GM23338 (cell line): ENCODE measurements at regions not wholly inside any gene's neighbourhood (a gene's known extent, or its start where the extent isn't known, plus 50 kb on each side); places are given as distances from the start of the nearest gene placed in this dataset.

Source experiments
- ATAC-seq: fragments of 200-7000 bp; cut with Tn5 transposase; 3 replicates; pipeline ENCODE4 v1.9.1; 2020
- DNase-seq: peaks from one replicate; pipeline ENCODE4 v3.0.0-alpha.2; 2015; ENCODE audit warnings: low spot score
- H2AFZ ChIP-seq: fragments of 200-600 bp; sonication (generic); 2 replicates; pipeline ENCODE4 v1.8.0; 2016; ENCODE audit warnings: antibody characterized with exemption, mild to moderate bottlenecking, moderate library complexity
- H3F3A ChIP-seq: fragments of 200-600 bp; sonication (generic); replicated peaks from 2 replicates; pipeline ENCODE4 v1.8.0; 2017; ENCODE audit warnings: antibody characterized with exemption, mixed run types, low read depth
- H3K27ac ChIP-seq: fragments of 200-600 bp; sonication (generic); 2 replicates; pipeline ENCODE4 v1.6.1; 2016; ENCODE audit warnings: low read depth
- H3K27me3 ChIP-seq: fragments of 200-600 bp; sonication (generic); 2 replicates; pipeline ENCODE4 v1.8.0; 2016; ENCODE audit warnings: mild to moderate bottlenecking, mixed run types, moderate library complexity; ENCODE audit not compliant: insufficient read depth
- H3K36me3 ChIP-seq: fragments of 200-600 bp; sonication (generic); 2 replicates; pipeline ENCODE4 v1.8.0; 2016; ENCODE audit warnings: mild to moderate bottlenecking; ENCODE audit not compliant: insufficient read depth
- H3K4me1 ChIP-seq: fragments of 200-600 bp; sonication (generic); 2 replicates; pipeline ENCODE4 v1.8.0; 2016; ENCODE audit warnings: mild to moderate bottlenecking, moderate library complexity; ENCODE audit not compliant: insufficient read depth
- H3K4me2 ChIP-seq: fragments of 200-600 bp; sonication (generic); 2 replicates; pipeline ENCODE4 v1.7.1; 2017; ENCODE audit warnings: mixed run types
- H3K4me3 ChIP-seq: fragments of 200-600 bp; sonication (generic); 2 replicates; pipeline ENCODE4 v1.6.1; 2016; ENCODE audit warnings: mixed run types
- H3K79me2 ChIP-seq: fragments of 200-600 bp; sonication (generic); replicated peaks from 2 replicates; pipeline ENCODE4 v1.8.0; 2017; ENCODE audit warnings: mild to moderate bottlenecking; ENCODE audit not compliant: insufficient read depth
- H3K9me2 ChIP-seq: fragments of 200-600 bp; sonication (generic); 2 replicates; pipeline ENCODE4 v1.8.0; 2017; ENCODE audit not compliant: insufficient read depth
- H4K20me1 ChIP-seq: fragments of 200-600 bp; sonication (generic); replicated peaks from 2 replicates; pipeline ENCODE4 v1.8.0; 2017; ENCODE audit warnings: mild to moderate bottlenecking; ENCODE audit not compliant: insufficient read depth
- H3K27ac Mint-ChIP-seq: 2 replicates; pipeline ENCODE4 v1.8.0; 2020; ENCODE audit warnings: inconsistent platforms, mild to moderate bottlenecking, moderate library complexity, mixed read lengths
- H3K27me3 Mint-ChIP-seq: 3 replicates; pipeline ENCODE4 v1.8.0; 2022; ENCODE audit warnings: low read depth, mild to moderate bottlenecking, moderate library complexity, mixed read lengths, inconsistent platforms; ENCODE audit not compliant: insufficient read depth, poor library complexity
- H3K36me3 Mint-ChIP-seq: 3 replicates; pipeline ENCODE4 v1.8.0; 2021; ENCODE audit warnings: low read depth, mild to moderate bottlenecking, inconsistent platforms, moderate library complexity, mixed read lengths
- H3K4me1 Mint-ChIP-seq: 3 replicates; pipeline ENCODE4 v1.8.0; 2020; ENCODE audit warnings: mild to moderate bottlenecking, inconsistent platforms, mixed read lengths
- H3K4me3 Mint-ChIP-seq: 3 replicates; pipeline ENCODE4 v1.8.0; 2021; ENCODE audit warnings: moderate library complexity, mild to moderate bottlenecking, inconsistent platforms, mixed read lengths
- H3K9me3 Mint-ChIP-seq: 3 replicates; pipeline ENCODE4 v1.8.0; 2020; ENCODE audit warnings: moderate library complexity, mild to moderate bottlenecking, inconsistent platforms, mixed read lengths
- CREB1 ChIP-seq: fragments of 250-450 bp; sonication (Bioruptor Pico); IDR thresholded peaks from 2 replicates; pipeline ENCODE4 v1.5.0; 2020; ENCODE audit warnings: low read depth, mild to moderate bottlenecking, moderate library complexity
- CTCF ChIP-seq, 2 experiments: fragments of 200-600 bp in 1 of 2; sonication (generic) in 1 of 2; conservative IDR thresholded peaks; 2 replicates each; pipeline versions ENCODE4 v1.5.1 to v1.6.1; 2016 to 2017; ENCODE audit warnings: antibody characterized with exemption in 2 of 2, low read depth in 2 of 2, mild to moderate bottlenecking in 2 of 2, moderate library complexity in 1 of 2
- ETS1 ChIP-seq: IDR thresholded peaks from 2 replicates; pipeline ENCODE4 v1.6.1; 2016; ENCODE audit warnings: antibody characterized with exemption
- EZH2 ChIP-seq: fragments of 200-600 bp; sonication (generic); IDR thresholded peaks from one replicate; pipeline ENCODE4 v1.8.0; 2017; ENCODE audit warnings: antibody characterized with exemption, mild to moderate bottlenecking, low read depth; ENCODE audit not compliant: unreplicated experiment
- JUNB ChIP-seq: IDR thresholded peaks from one replicate; pipeline ENCODE4 v1.6.1; 2016; ENCODE audit warnings: antibody characterized with exemption; ENCODE audit not compliant: unreplicated experiment
- NANOG ChIP-seq: IDR thresholded peaks from 2 replicates; pipeline ENCODE4 v1.6.1; 2016; ENCODE audit warnings: antibody characterized with exemption, borderline replicate concordance
- POLR2AphosphoS5 ChIP-seq: IDR thresholded peaks from 2 replicates; pipeline ENCODE4 v1.6.1; 2016; ENCODE audit warnings: antibody characterized with exemption, low read depth
- REST ChIP-seq: IDR thresholded peaks from one replicate; pipeline ENCODE4 v1.6.1; 2018; ENCODE audit warnings: antibody characterized with exemption; ENCODE audit not compliant: unreplicated experiment
- STAT1 ChIP-seq: IDR thresholded peaks from one replicate; pipeline ENCODE4 v1.6.1; 2016; ENCODE audit warnings: antibody characterized with exemption; ENCODE audit not compliant: unreplicated experiment
- ZNF114 ChIP-seq: fragments of 250-450 bp; sonication (Bioruptor Pico); IDR thresholded peaks from 2 replicates; pipeline ENCODE4 v1.5.0; 2020; ENCODE audit warnings: mild to moderate bottlenecking, moderate library complexity
- ZNF331 ChIP-seq: fragments of 250-450 bp; sonication (Bioruptor Pico); IDR thresholded peaks from 2 replicates; pipeline ENCODE4 v1.5.0; 2020; ENCODE audit warnings: low read depth, mild to moderate bottlenecking, moderate library complexity
- ZNF462 ChIP-seq: fragments of 250-450 bp; sonication (Bioruptor Pico); IDR thresholded peaks from 2 replicates; pipeline ENCODE4 v1.5.0; 2020; ENCODE audit warnings: mild to moderate bottlenecking, moderate library complexity

GRCh38 chr11:29682856-29683255 lies 334.0 kb downstream of the KCNA4 start:
- Histone ChIP-seq H2AFZ (no peak overlapping the region), H3K4me1 (peaks cover 4% of the 10 kb centered on the region; the same call in 1 of the 2 replicates), H3K4me2 (no peak overlapping the region), H3K36me3 (no peaks in the 10 kb centered on the region), H3K27ac (no peak overlapping the region), H3K9me2 (peaks cover 6% of the 10 kb centered on the region; the same call in 1 of the 2 replicates), H4K20me1 (no peaks in the 10 kb centered on the region), H3K27me3 (no peaks in the 10 kb centered on the region), H3K4me3 (no peak overlapping the region), H3F3A (no peaks in the 10 kb centered on the region), H3K79me2 (no peaks in the 10 kb centered on the region)
- H3K9me3 Mint-ChIP-seq = no peaks in the 10 kb centered on the region
- no peak overlapping the region for H3K27ac Mint-ChIP-seq
- TF ChIP-seq ZNF114 (CRISPR knock-in tag) (no peak), ZNF331 (CRISPR knock-in tag) (no peak), POLR2AphosphoS5 (no peak), CREB1 (no peak), REST (no peak), EZH2 (no peak), NANOG (no peak), ETS1 (no peak), JUNB (no peak), ZNF462 (CRISPR knock-in tag) (no peak), STAT1 (no peak), CTCF (conservative IDR thresholded peaks at IDR 0.05; ENCODE audit: low read depth in 2 of 2) (no peak)
- DNase-seq (no peak), ATAC-seq (no peak)
- no peak overlapping the region for H3K4me3 Mint-ChIP-seq
- H3K36me3 Mint-ChIP-seq = no peaks in the 10 kb centered on the region
- no peaks in the 10 kb centered on the region; the same call in 1 of the 3 replicates for H3K4me1 Mint-ChIP-seq
- H3K27me3 Mint-ChIP-seq = no peaks in the 10 kb centered on the region
